ENCODE measurements at regions not wholly inside any gene's neighbourhood (a gene's known extent, or its start where the extent isn't known, plus 50 kb on each side); places are given as distances from the start of the nearest gene placed in this dataset.
"Not testable (repeated sequence)": the region's sequence is repeated elsewhere in the genome, so short reads cannot be mapped to it uniquely, and the experiment has no call there.

DNA sequence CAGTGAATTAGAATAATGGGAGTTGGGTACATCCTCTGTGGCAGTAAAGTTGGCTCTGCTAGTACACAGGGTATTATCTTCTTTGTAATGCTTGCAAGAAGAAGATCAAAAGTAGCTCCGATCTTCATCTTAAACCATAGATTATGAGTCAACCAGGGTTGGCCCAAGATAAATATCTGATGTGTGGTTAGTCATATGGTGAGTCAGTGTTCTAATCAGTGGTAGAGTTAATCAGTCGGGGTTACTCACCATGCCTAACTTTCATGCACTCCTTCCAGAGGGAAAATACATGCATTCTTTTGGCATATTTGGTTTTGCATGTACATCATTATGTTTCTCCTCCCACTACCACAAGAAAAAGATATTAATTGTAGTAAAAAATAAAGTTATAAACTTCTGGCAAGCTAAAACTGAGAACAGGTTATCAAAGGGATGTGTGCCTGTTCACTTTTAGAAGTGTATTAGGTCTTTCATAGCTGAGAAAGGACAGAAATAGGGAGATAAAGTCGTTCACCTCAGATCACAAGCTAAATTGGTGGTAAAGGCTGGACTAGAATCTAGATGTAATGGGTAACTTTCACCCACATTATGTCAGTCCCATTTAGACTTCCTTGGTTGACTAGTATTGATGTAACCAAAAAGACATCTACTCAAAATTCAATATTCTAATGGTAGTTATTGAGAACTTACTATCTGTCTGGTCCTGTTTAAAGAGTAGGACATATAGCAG is 684.4 kb downstream of the IRS1 start:
- no peak for DNase-seq

DNA sequence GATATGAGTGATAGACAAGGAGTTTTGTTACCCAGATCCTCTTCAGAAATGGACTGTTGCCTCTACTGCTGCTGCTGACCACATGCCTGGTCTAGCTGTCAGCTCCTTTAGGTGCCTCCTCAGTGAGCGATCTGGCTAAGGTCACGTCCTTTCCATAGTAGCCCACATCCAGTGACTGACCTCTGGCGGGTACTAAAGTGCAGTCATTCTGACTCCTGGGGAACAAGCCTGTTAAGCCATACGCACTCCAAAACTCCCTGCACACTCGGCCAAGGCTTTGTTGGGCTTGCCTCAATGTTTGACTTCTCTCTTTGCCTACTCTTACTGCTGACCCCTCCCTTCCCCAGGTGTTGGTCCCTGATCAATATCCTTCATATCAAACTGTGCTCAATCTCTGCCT is 685.2 kb downstream of the IRS1 start:
- no peak for DNase-seq

DNA sequence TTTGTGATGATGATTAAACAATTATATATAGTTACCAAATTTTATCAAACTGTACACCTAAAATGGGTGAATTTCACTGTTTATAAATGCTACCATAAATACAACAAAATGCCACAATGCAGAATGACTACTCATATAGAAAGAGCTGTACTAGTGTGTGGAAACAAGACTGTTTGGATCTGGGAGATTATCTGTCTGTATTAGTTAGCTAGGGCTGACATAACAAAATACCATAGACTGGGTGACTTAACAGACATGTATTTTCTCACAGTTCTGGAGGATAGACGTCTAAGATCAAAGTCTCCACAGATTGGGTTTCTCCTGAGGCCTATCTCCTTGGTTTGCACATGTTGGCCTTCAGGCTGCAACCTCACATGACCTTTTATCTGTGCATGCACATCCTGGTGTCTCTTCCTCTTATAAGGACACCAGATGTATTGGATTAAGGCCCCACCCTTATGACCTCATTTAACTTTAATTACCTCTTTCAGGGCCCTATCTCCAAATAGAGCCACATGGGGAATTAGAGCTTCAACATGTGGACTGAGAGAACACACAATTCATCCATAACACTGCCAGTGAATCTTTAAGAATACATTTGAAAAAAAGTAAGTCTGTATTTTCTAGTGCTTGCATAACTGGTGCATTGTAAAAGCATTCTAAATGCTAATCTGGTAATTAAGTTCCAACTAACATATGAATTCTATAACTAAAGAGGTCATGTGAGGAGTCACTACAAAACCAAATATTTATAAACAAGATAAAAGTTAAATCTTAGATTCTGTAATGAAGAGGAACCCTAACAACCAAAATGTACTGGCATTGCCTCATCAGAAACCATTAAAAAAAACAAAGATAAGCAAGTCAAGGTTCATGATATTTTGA is 699.6 kb downstream of the NYAP2 start:
- DNase-seq: no peak

DNA sequence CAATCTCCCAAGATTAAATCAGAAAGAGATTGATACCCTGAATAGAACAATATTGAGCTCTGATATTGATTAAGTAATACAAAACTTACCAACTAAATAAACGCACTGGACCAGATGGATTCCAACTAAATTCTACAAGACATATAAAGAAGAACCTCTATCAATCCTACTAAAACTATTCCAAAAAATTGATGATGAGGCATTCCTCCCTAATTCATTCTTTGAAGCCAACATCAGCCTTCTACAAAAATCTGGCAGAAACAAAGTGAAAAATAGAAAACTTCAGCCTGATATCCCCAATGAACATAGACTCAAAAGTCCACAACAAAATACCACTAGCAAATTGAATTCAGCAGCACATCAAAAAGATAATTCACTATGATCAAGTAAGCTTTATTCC is 695.5 kb downstream of the NYAP2 start:
- no peak for DNase-seq

DNA sequence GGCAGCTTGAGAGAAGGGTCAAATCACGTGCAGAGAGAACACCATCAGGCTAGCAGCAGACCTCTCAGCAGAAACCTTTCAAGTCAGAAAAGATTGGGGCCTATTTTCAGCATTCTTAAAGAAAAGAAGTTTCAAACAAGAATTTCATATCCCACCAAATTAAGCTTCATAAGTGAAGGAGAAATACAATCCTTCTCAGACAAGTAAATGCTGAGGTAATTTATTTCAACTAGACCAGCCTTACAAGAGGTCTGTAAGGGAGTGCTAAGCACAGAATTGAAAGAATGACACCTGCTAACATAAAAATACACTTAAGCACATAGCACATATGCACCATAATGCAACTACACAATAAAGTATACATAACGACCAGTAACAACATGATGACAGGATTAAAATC is 693.9 kb downstream of the NYAP2 start:
- DNase-seq: no peak

DNA sequence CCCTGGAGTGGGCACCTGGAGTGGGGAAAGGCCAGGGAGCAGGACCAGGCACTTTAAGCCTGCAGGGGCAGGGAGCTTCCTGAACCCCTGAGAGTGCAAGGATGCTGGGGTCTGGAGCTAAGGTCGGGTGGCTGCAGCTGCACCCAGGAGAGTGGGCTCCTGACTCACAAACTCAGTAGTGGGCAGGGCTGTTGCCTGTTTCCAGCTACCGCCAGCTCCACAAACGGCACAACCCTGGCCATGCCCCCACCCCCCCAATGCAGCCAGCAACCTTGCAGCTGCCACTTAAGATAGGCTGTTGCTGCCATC is 688.8 kb downstream of the NYAP2 start:
- DNase-seq: no peak

DNA sequence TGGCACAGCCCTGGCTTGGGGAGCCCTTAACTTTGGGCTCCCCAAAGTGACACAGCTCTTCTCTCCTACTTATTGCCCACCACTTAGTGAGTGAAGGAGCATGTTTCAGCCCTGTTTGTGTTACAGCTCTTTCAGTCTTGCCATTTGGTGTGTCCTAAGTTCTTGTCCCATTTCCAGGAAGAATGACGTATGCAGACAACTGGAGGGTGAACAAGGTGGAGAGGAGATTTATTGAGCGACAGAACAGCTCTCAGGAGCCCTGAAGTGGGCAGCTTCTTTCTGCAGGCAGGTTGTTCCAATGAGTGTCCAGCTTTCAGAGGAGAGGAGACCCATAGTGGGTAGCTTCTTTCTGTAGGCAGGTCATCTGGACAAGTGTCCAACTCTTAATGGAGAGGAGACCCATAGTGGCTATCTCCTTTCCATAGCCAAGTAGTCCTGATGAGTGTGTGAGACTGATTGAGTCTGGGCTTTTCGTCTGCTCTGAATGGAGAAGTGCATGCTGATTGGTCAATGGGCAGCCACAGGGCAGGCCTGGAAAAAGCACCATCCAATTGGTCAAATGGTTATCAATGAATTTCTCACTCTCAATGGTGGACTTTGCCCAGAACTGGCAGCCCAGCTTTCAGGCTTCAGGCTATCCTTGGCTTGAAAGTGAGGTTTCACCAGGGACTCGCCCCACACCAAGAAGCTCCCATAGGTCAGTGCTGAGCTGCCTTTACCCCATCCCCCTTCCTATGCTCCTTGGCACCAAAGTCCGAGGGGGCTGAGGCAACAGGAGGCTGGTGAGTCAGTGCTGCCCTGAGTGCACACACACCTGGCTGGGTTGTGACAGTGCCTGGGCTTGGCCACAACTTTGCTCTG is 688.2 kb downstream of the NYAP2 start:
- no peak for DNase-seq

DNA sequence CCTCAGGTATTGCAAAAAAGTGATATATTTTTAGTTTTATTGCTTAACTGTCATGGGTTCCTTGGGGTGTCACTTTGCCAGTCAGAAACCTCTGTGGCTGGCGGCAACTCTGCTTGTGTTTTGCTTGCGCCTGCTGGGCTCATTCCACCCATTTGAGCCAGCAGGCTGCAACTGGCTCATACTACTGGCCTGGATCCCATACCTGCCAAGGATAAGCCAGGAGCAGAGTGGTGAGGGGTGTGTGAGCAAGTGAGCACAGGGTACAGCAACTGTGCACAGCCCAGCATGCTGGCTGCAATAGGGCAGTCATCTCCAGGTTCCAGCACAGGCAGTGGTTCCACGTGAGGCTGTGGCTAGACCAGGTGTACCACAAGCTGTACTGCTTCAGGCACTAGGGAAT is 687.5 kb downstream of the NYAP2 start:
- DNase-seq: no peak

DNA sequence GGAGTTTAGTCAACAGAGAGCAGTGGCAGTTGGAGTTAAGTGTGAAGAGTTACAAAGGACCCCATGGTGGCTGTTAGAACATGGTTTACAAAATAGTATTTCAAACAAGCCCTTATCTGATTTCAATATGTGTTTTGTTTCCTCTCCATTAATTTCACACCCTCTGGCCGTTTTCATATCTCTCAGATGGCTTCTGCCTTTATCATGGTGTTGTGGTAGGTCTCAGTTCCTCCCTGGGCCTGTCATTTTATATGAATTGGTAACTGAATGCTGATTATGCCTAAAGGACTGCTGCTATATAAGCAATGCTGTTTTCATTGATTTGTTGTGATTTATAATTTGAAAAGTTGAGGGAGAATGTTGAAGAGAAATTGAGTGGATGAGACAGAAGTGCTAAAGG is 686.7 kb downstream of the NYAP2 start:
- no peak for DNase-seq

DNA sequence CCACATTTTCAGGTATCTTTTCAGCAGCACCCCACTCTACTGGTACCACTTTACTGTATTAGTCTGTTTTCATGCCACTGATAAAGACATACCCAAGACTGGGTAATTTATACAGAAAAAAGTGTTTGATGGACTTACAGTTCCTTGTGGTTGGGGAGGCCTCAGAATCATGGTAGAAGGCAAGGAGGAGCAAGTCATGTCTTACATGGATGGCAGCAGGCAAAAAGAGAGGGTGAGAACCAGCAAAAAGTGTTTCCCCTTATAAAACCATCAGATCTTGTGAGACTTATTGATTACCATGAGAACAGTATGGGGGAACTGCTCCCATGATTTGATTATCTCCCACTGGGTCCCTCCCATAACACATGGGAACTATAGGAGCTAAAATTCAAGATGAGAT is 685.9 kb downstream of the NYAP2 start:
- not testable (repeated sequence) for DNase-seq

DNA sequence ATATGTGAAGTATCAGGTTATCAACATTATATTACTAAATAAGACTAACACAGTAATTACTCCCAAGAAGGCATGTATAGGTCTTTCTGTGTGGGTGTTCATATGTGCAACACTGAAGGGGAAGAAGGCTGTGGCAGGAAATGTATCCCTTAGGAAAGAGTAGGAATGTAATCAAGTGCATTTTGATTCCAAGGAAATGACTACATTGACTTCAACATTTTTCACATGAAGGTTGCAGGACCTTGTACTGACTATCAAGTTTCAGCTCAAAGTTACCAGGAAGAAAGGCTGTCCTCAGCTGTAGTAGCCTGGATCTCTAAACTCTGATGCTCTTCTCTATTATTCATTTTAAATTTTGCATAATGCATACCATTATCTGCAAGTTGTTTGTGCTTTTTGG is 680.8 kb downstream of the NYAP2 start:
- no peak for DNase-seq

DNA sequence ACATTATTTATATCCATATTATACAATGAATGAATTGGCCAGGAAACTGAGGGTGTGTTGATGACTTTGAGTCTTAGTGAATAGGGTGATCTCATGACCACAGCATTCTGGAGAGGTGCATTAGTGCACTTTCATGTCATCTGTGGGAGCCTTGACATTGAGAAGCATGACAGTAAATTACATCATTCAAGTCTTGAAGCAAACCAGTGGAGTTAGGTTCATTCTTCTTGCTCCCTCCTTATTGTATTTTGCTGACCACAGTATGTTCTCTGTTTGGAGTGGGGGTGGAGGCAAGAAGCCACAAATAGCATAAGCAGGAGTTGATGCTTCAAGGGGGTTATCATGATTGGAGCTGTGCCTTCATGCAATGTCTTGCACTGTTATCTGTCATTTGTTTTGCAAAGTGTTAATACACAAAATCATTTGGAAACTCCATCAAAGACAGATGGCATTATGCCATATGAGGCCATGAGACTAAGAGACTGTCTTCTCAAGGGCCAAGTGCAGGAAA is 680.2 kb downstream of the NYAP2 start:
- no peak for DNase-seq

DNA sequence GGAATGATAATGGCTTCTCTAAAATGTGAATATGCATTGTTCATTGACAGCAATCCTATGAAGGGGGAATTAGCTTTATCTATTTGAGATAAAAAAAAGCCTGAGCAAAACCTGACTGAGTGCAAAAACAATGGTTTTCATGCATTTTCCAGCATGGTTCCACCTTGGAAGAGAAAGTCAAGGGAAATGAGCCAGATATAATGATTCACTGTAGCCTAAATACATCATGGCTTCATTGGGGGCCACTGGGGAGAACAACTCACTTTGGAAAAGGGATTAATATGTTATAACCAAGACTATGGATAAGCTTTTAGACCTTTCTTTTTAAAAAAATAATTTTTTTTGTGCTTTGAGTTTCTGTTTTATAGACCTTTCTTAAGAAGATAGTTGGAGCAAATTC is 679.7 kb downstream of the NYAP2 start:
- no peak for DNase-seq

DNA sequence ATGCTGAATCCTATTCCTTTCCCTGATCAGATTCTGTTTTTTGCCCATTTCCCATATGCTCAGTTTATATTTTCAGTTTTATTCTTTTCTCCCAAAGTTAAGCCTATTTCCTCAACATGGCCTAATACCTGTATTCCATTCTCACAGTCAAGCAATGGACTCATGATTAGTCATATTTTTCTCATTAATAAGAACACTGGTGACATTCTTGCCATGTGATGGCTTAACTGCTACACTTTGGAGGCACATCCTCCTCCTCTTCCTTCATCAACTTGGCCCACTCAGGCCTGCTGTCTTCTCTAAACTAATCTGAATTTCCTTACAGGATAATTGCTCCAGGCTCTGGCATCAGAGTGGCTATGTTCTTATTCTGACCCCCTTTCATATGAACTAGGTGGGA is 679.2 kb downstream of the NYAP2 start:
- DNase-seq: no peak

DNA sequence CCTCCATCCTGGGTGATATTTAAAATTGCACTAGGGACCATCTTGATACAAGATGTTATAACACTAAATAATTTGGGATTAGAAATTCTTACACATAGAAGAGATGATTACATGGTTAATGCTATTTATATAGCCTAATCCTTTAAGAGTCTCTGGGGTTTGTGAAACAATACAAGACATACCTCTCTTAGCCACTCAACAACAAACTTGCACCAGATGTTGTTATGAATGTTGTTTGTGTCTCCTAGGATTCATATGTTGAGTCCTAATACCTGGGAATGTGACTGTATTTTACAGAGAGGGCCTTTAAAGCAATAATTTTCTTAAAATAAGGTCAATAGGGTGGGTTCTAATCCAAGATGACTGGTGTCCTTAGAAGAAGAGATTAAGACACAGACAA is 678.3 kb downstream of the NYAP2 start:
- no peak for DNase-seq

DNA sequence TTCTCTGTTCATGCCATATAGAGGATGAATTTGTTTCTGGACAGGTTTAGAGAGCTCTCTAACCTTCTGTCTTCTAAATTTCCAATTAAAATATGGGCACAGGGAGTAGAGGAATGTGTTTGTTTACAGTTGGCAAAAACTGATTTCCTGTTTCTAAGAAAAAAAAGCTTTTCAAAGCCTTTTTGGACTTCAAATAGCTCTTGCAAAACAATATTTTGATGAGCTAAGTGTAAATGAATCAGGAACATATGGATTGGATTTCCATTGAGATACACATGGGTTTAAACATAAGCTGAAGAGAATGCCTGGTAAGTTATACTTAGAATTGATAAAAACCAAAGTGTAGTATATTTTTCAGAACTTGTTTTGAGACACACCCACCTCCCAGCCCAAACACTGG is 677.5 kb downstream of the NYAP2 start:
- no peak for DNase-seq

DNA sequence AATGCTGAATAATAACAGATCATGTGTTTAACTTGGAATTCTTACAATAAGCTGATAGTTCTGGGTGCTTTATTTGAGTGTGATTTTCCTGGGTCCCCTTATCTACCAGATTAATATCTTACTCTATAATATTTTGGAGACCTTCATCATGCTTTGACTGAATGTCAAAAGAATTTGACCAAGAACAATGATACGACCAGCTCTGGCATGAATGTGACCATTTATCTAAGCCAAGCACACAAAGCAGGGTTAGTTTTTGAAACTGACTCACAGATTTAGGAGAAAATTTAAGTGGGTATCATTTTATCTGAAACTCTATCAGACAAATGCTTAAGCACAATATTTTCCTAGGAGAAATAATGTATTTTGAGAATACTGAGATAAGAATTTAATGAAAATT is 677.0 kb downstream of the NYAP2 start:
- DNase-seq: no peak

DNA sequence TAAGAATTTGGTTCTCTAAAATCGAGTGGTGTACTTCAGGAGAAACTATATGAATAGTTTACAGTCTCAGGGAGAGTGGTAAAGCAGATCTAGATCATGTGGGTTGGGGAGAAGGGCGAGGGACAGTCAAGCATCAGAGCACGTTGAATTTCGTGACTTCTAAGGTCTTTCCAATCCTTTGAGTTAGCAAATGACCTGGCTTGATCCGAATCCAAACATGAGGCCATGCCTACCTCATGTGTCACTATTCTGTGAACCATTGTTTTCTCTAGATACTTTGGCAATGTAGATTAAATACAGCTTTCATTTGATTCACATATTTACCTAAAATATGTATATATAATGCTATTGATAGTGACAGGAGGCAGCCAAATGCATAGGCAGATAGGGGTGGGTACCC is 674.9 kb downstream of the NYAP2 start:
- DNase-seq: no peak

DNA sequence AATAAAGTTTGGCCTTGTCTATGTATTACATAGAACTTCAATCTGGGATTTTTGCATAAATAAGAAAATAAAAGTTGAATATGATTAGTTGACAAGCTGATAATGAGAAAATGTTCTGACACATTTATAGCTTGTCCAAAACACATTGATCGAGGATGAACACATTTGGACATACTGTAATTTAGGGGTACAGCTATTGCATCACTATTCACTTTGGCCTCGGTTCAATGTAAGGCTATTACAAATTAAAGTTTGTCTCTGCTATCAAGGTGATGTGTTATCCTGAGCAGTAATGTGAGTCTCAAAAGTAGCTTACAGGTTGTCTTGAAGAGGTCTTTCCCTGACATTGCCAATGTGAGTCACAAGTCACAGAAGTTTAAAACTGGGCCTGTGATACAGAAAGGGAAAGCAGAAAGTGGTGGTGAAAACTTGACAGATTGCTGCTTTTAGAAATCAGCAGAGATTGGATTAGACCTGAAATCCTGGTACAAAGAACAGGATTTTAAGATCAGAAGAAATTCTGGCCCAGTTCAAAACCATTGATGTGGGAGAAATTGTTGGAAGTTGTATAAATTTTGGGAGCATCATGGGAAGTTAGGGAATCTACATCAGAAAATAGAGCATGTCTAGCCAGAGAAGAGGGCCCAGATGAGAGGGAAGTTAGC is 674.1 kb downstream of the NYAP2 start:
- DNase-seq: no peak

DNA sequence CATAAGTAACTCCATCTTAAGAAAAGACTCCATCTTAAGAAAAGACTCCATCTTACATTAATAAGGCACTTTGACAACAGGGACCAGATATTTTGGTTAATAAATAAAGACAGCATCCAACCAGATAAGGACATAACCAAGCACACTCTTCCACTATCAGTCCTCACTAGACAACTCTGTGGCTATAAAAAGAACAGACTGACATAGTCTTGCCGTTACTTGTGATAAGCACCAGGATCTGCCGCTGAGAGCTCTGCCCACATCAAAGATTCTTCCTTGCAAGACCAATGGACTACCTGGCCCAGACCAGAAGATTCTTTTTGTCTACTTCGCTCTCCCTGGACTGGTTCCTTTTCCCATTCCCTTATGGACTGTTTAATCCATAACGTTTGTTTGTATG is 667.4 kb downstream of the NYAP2 start:
- no peak for DNase-seq

DNA sequence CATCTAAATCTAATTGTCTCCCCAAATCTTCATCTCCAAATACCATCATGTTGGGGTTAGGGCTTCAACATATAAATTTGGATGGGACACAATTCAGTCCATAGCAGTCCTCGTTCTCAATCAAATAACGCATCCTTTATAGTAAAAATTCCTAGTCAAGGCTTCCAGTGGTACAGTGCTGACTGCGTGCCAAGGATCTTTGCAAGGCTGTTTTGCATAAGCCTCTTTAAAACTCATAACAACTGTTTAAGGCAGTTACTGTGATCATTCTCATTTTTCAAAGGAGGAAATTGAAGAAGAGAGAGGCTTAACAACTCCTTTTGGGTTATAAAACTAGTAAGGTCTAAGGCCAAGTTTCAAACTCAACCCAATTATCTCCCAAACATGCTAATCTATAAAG is 666.9 kb downstream of the NYAP2 start:
- no peak for DNase-seq

DNA sequence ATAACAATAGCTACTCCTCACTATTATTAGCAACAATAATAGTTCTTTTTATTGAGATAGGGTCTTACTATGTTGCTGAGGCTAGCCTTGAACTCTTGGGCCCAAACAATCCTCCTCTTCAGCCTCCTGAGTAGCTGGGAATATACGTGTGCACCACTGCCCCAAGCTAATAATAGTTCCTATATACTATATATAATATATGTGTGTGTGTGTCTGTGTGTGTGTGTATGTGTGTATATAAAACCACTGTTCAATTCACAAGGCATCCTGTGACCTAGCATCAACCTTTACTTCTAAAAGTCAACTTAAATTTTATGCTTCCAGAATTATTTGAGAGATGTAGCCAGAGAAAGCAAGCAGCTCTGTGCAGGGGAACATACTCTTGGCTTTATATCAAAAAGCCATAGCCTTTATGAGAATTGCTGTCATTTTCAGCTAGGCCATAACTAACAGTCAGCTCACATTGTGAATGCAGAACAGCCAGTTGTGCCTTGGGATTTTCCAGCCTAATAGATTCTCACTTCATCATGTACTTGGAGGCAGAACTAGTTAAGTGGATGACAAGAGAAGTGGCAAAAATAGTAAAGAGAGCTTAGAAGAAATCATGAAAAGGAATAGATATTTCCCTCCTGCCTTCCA is 665.5 kb downstream of the NYAP2 start:
- no peak for DNase-seq

Measured in activated CD4-positive, CD25-positive, alpha-beta regulatory T cell (primary cell).